Astrocyte (in vitro differentiated cells and primary cell): ENCODE measurements at regions not wholly inside any gene's neighbourhood (a gene's known extent, or its start where the extent isn't known, plus 50 kb on each side); places are given as distances from the start of the nearest gene placed in this dataset.

Experiments
- CTCF ChIP-seq: IDR thresholded peaks from 2 replicates; pipeline ENCODE4 v1.5.1; 2011; ENCODE audit warnings: low read depth, mild to moderate bottlenecking, inconsistent platforms, low read length, moderate library complexity; ENCODE audit not compliant: insufficient read depth
- EZH2 ChIP-seq: IDR thresholded peaks from 2 replicates; pipeline ENCODE4 v1.6.1; 2012; ENCODE audit warnings: mild to moderate bottlenecking, low read length, inconsistent platforms; ENCODE audit not compliant: insufficient read depth

- TF ChIP-seq CTCF (no peak), EZH2 (no peak)
Measured at GRCh38 chr16:59163371-59164055, 429.4 kb upstream of the GOT2 start.
